ENCODE measurements at regions not wholly inside any gene's neighbourhood (a gene's known extent, or its start where the extent isn't known, plus 50 kb on each side); places are given as distances from the start of the nearest gene placed in this dataset.

DNA sequence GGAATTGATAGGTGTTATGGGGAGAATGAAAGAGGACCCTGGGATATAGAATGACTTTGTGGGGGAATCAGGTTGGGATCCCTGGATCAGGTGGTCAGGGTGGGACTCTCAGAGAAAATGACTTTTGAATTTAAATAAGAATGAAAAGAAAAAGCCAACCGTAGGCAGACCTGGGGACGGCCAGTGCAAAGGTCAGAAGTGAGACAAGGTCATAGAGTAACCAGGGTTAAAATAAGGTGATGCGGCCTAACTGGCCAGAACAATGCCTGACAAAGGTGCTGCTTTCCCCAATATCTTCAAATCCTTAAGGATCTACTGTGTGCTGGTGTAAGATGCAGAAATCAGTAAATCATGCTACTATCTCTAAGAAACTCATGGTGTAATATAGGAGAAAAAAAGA, 238.4 kb upstream of the JUN start:
- DNase-seq (ENCODE audit: low spot score) (no peak), FAIRE-seq (no peak)

DNA sequence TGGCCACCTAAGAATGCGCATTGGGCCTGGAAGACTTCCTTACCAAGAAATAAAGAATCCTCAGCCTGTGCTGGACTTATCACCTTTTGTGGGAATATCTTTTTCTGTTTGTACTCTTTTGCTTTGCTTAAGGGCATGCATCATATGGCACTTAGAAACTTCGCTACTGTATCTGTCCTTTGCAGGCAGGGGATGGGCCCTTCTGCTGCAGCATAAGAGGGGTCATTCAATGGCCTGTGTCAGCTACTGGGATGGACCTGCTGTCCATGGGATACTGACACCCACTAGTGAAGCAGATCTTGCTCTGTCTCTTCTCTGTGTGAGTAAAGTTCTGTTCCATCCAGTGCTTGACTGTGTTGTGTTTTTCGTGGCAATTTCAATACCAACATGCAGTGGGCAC, 239.0 kb upstream of the JUN start:
- FAIRE-seq (no peak), DNase-seq (ENCODE audit: low spot score) (no peak)

DNA sequence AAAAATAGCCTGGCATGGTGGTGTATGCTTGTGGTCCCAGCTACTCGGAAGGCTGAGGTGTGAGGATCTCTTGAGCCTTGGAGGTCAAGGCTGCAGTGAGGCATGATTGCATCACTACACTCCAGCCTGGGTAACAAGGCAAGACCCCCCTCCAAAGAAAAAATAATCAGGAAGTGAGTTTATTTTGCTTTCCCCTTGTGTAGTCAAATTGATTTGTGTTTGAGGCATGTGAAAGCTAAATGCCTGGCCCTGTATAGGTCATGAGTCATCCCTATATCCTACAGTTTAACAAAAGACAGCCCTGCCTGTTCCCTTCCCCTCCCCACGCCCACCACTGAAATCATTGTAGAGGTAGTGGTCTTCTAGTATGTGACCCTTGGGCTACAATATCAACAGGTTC, 241.4 kb upstream of the JUN start:
- DNase-seq (ENCODE audit: low spot score) (no peak), FAIRE-seq (no peak)

DNA sequence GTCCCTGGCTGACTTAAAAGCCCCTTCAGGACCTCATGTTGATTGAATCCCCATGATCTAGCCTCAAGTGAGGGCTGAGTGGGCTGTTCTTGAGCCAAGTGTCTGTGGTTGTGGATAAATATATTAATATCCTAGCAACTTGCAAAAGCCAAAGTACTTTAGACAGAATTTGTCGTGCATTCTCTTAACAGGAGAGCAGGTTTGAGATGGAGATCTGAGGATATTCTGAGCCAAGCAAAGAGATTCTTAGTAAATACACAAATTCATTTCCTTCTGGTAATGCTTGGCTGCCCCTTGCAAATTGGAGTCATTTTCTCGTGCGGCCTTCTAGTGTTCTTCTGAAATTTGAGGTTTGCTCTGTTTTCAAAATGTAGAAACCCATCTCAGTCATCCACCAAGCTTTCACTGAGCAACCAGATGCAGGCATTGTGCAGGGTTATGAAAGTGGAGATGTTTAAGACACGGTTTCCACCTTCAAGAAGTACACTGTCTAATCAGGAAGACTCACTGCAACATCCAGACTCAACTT, 242.1 kb upstream of the JUN start:
- FAIRE-seq (no peak), DNase-seq (ENCODE audit: low spot score) (peak; percentile 34)

DNA sequence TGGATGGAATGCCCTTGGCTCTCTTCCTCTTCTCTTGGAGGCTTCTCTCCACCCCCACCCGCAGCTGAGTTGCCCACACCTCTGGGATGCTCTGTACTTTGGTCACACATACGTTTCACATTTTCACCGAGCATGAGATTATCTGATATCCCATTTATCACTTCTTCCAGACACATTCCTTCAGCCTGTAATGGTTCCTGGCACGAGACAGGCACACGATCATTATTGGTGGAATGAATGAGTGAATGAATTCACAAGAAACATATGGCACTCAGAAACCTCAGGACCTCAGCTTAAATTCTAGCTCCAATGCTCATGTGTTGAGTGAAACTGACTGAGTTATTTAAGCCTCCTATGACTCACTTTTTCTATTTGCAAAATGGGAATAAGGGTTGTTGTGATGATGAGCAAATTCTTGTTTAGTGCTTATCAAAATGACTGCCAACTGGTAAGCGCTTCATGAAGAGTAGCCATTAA, 242.7 kb upstream of the JUN start:
- FAIRE-seq, result no peak
- peak; percentile 17 for DNase-seq (ENCODE audit: low spot score)

DNA sequence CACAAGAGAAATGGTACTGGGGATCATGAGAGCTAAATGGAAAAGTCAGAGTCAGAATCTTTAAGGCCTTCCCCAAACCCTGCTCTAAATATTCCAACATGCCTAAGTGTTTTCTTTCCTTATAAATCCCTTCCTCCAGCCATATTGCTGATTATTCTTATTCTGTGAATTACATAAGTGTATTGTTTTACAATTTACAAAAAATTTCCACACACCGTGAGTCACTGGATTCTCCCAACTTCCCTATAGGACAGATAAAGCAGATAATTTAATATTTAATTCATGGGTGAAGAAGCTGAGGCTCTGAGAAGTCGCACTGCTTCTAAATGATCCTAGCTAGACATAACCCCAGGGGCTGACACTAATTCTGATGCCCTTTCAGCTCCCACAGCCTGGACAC, 243.3 kb upstream of the JUN start:
- DNase-seq (ENCODE audit: low spot score), result no peak
- FAIRE-seq, result no peak

DNA sequence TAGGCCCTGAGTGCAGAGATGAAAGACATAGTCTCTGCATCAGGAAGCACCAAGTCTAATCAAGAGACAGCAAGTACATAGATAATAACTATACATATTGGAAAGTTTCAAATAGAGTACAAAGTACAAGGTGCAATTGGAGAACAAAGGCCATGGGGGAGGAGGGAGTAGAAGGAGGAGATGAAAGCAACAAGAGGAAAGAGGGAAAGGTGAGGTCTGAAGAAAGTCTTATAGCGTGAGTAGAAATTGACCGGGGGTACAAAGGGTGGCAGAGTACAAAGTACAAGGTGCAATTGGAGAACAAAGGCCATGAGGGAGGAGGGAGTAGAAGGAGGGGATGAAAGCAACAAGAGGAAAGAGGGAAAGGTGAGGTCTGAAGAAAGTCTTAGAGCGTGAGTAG, 244.2 kb upstream of the JUN start:
- DNase-seq (ENCODE audit: low spot score) (no peak), FAIRE-seq (no peak)

DNA sequence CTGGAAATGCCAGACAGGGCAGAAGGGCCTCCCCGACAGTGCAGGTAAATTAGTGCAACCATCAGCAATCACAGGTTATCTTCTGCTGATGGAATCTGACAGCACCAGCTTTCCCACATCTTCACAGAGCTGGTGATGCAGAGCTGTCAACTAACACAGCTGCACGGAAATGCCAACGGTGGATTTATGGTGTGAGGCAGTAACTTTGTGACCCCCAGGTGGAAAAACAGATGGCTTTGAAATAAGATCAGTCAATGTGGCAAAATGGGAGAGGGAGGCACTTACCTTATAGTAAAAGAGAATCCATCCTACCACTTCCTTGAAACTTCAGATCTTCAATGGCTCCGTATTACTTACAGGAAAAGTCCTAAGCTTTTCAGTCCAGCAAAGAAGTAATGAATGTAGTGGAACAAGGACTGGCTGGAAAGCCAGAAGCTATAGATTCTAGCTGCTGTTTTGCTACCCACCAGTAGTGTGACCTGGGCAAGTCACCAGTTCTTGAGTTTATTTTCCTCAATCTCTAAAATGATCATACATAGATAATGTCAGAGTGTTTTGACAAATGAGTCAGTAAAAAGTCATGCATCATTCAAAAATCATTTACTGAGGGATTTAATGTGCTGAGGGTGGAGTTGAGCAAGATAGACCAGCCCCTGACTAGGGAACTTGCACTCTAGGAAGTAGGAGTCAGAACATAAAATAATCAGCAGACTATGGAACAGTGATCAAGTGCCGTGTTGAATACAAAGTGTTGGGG, 245.7 kb upstream of the JUN start:
- FAIRE-seq, result peak; percentile 57

DNA sequence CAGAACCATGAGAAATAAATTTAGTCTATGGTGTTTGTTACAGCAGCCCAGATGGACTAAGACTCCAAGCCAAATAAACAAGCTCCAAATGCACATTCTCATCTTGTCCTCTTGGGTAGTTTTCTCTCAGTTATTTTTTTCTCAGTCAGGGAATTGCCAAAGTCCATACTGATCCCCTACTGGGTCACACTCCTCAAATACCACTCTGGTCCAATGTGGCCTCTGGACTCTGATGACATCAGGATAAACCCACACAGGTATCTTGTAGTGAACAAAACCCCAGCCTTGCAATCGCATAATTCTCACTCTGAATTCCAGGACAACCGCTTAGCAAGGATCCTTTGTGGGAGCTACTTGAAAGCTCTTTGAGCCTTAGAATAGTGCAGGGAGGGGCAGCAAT, 248.4 kb upstream of the JUN start:
- no peak for FAIRE-seq
- DNase-seq (ENCODE audit: low spot score), result no peak

More for the DNA sequence above, 245.7 kb upstream of the JUN start:
- peak; percentile 63 for DNase-seq (ENCODE audit: low spot score)

DNA sequence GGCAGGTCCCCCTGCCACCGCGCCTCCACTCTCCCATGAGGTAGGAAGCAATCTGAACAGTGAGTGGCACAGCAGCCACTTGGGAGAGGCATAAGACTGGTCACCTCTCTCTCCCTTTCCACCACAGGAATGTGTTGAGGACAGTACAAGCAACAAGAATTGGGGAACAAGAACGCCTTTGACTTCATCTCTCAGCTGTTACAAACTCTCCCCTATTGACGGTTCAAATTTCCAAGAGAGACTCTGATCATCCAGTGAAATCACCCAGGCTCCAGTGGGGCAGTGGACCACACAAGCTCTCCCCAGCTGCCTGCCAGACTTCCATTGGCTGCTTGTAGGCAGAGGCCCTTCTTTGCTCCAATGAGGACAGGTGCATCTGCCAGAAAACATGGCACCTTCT, 249.9 kb upstream of the JUN start:
- no peak for DNase-seq (ENCODE audit: low spot score)
- no peak for FAIRE-seq

DNA sequence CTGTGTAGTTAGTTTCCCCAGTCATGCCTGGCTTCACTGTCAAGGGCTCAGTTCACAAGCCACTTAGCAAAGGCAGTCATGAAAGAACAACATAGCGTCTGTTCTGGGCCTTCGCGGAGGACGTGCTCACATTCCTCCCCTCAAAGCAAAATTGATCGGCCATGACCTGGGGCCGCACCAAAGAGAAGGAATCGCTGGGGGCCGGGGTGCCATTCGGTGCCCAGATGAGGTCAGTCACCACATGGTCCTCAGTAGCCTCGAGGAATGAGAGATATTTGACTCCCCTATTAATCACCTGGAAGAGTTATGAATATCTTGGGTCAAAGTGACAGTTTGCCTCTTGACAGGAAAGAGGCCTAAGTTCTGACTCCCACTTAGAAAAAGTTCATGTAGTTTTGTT, 251.1 kb upstream of the JUN start:
- DNase-seq (ENCODE audit: low spot score), result no peak
- FAIRE-seq, result no peak

DNA sequence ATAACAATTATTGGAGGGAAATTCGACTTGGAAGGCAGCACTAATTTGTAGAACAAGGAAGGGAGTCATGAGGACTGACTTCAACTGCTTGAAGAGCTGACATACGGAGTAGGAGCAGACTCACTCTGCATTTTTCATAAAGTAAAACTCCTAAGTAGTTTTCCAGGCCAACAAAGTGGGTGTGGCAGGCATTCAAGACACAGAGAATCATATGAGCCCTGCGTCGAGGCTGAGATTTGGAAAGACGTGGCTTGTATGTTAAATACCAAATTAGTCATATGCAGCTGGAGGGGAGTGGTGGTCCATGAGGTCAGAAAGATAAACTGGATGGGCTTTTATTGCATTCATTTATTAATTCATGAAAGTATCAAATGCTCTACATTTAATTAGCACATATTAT, 255.7 kb upstream of the JUN start:
- DNase-seq (ENCODE audit: low spot score) (no peak), FAIRE-seq (no peak)

DNA sequence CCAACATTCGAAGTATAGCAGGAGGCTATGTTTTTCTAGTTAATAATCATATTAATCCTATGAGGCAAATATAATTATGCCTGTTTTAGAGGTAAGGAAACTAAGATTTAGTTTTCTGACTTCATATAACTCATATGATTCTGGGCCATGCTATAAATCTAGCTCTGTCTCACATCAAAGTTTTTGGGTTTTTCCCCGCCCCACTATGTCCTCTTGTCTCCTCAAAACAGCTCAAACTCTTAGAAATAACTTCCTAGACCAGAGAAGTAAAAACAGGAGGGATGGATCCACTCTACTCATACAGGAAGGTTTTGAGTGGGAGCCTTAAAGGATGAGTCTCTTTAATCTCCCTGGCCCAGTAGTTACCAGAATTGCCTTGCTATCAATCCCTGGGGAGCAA, 256.4 kb upstream of the FGGY start:
- DNase-seq (ENCODE audit: low spot score) (no peak), FAIRE-seq (no peak)

DNA sequence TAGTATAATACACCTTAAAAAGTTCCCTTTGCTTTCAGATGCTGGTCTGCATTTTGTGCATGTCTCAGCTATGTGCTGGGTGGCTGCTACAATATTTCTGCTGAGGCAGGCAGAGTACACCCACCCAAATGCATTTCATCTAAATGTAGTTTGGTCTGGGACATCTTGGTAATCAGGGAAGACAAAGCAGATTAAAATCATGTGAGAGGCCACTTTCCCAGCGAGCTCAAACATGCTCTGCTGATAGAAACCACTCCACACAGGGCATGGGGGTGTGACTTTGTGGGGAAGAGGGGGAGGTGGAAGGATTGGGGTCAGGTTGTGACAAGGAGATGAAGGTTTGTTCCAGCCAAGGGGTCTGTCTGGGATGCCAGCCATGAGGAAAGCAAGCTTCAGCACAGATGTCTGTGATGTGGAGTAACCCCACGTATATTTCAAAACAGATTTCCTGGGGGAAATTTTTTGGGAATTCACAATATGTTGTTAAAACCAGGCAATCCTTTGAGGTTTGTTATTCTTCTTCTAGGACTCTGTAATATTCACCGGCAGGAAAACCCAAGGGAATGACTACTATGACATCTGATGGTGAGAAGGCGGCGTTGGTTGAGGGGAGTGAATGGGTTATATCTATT, 255.1 kb upstream of the FGGY start:
- FAIRE-seq (no peak), DNase-seq (ENCODE audit: low spot score) (no peak)

DNA sequence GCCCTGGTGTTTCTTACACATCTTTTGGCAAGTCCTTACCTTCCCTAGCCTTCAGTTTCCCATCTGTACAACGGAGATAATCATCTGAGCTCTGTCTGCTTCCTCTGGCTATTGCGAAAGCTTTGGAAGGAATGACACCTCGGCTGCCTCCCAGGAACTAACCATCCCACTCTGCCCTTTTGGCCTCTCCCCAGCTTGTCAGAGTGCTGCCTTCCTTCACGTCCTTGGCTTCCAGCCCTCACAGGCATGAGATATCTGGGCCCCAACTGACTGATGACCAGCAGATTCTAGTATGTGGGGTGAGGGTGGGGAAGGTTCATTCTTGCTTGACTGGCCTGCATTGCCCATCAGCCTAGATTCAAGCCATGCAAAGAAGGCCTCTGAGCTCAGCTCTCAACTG, 253.1 kb upstream of the FGGY start:
- DNase-seq (ENCODE audit: low spot score), result peak; percentile 90
- peak; percentile 90 for FAIRE-seq

DNA sequence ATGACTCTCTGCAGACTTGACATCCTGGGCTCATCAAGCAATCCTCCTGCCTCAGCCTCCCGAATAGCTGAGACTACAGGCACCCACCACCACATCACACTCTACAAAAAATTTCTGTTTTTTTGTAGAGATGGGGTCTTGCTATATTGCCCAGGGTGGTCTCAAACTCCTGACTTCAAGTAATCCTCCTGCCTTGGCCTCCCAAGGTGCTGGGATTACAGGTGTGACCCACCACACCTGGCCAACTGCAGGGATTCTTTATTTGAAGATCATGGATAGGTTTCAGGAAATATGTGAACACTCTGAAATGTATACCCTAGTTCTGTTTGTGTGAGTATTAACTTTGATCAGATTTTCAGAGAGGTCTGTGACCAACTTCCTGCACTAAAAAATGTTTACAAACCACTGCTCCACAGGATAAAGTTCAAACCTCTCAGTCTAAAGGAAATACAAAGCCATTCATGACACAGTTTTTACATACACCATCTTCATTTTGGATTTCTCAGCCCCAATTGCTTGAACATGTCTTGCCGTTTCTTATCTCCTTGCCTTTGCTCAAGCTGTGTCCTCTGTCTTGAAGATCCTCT, 252.3 kb upstream of the FGGY start:
- DNase-seq (ENCODE audit: low spot score) (no peak), FAIRE-seq (no peak)

DNA sequence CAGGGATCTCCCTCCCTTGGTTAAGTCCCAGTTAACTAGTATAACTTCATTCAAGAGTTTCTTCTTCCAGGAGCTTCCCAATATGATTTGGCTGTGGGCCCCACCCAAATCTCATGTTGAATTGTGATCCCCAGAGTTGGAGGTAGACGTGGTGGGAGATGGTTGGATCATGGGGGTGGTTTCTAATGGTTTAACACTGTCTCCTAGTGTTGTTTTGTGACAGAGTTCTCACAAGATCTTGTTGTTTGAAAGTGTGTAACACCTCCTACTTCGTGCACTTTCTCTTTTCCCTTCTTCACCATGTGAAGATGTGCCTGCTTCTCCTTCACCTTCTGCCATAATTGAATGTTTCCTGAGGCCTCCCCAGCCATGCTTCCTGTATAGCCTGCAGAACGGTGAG, 251.8 kb upstream of the FGGY start:
- no peak for DNase-seq (ENCODE audit: low spot score)
- FAIRE-seq, result no peak

DNA sequence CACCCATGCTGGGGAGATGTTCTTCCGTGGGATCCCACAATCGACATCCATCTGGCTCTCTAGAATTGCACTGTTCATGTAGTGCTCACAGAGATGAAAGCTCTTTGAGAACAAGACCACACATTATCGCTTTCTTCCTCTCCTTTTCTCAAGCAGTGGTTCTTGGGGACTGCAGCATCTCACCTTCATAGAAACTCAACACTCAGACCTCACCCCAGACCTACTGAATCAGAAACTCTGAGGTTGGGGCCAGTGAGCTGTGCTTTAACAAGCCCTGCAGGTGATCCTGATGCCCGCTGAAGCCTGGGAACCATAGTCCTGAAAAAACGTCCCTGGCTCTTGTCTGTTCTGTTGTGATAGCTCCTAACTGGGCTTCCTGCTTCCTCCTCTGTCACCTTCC, 251.3 kb upstream of the FGGY start:
- DNase-seq (ENCODE audit: low spot score) (no peak), FAIRE-seq (no peak)

DNA sequence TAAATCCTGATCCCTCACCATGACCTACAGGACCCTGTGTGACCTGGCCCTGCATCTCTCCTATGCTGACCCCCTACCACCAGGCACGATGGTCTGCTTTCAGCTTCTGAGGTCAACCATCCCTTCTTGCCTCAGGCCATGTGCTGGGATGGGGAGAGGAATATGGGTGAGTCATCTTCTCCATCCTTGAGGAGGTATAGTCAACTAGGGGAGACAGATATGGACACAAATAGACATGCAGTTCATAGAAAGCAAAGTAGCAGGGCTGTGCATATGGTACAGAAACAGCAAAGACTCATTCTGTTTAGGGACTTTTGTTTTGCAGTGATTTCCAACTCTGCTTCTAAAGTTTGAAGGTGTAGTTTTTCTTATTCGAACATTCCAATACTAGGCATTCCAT, 250.8 kb upstream of the FGGY start:
- DNase-seq (ENCODE audit: low spot score) (no peak), FAIRE-seq (no peak)

DNA sequence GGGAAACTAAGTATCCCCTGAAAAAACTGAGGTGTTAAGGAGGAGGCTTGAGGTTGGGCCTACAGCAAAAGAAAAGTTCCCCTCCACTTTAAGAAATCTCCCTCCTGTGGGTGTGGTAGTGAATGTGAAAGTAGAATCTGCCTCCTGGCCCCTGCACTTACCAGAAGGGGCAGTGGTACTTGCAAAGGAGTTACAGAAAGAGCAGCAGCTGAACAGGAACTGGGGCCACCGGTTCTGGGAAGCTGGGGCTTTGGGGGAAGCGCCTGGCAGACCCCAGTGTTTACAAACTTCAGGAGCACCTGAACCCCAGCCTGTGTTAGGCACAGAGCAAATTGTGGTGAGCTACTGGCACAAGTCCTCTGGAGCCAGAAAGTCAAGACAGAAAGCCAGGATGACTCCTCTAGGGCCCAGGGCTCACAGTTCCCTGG, 250.2 kb upstream of the FGGY start:
- FAIRE-seq, result no peak
- DNase-seq (ENCODE audit: low spot score), result no peak

DNA sequence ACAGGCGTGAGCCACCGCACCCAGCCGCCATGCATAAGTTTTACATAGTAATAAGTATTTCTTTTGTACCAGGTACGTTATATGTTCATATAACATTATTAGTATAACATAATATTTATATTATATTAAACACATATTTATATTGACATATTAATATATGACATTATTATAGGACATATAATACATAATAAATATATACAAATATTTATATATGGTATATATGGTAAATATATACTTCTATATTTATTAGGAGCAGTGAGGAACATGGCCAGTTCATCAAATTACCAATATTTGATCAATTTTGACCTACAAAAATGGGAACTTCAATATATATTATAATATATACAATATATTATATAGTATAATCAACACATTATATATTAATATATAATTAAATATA, 245.9 kb upstream of the FGGY start:
- FAIRE-seq (no peak), DNase-seq (ENCODE audit: low spot score) (no peak)

DNA sequence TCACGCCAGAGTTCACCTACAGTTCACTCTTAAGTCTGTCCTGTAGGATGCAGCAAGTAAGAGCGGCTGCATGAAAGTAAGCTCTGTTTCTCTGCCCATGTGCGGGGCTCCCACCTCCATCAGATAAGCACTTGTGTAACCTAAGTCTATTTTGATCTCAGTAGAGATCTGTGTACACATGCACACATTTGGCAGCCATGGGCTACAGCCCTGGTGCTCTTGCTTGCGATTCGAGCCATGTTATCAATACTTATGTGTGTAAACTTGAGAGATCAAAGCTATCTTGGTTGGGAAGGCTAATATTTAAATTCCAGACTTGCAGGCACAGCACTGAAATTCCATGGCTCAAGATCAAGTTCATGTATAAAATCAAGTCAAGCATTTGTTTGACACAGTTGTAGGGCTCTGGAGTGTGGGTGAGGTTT, 244.7 kb upstream of the FGGY start:
- DNase-seq (ENCODE audit: low spot score), result no peak
- no peak for FAIRE-seq

DNA sequence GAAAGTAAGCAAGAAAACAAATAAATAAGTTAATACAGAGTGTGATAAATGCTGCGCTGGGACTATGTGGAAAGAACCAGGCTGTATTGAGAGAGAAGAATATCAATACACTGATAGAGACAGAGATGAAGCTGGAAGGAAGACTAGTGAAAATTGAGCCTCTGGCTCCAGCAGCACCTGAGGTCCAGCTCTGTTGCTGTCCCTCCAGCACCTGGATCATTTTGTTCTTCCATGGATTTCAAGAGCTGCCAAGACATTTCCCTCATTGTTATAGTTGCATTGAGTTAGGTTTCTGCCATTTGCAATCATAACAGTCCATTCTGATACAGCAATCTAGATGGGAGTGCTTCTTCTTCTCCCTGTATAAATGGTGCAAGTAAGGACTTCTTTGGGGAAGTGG, 242.7 kb upstream of the FGGY start:
- DNase-seq (ENCODE audit: low spot score) (no peak), FAIRE-seq (no peak)
